HEK293 (cell line): ENCODE measurements at regions not wholly inside any gene's neighbourhood (a gene's known extent, or its start where the extent isn't known, plus 50 kb on each side); places are given as distances from the start of the nearest gene placed in this dataset.

Source experiments
- KLF1 ChIP-seq: fragments of 450-650 bp; formaldehyde crosslinking; IDR thresholded peaks from 2 replicates; pipeline ENCODE4 v1.5.1; 2016; ENCODE audit warnings: missing biosample characterization, missing genetic modification characterization
- KLF16 ChIP-seq: fragments of 450-650 bp; formaldehyde crosslinking; IDR thresholded peaks from 2 replicates; pipeline ENCODE4 v1.5.1; 2017; ENCODE audit warnings: missing biosample characterization, missing genetic modification characterization
- PBX3 ChIP-seq: sonication (generic); formaldehyde crosslinking; IDR thresholded peaks from 2 replicates; pipeline ENCODE4 v1.8.1; 2022; ENCODE audit warnings: mild to moderate bottlenecking, moderate library complexity, missing genetic modification reagents
- PRDM10 ChIP-seq: fragments of 450-650 bp; formaldehyde crosslinking; IDR thresholded peaks from 2 replicates; pipeline ENCODE4 v1.5.1; 2016; ENCODE audit warnings: missing biosample characterization, missing genetic modification characterization
- SCRT2 ChIP-seq: fragments of 450-650 bp; formaldehyde crosslinking; IDR thresholded peaks from 2 replicates; pipeline ENCODE4 v1.5.1; 2016; ENCODE audit warnings: missing biosample characterization, missing genetic modification characterization
- YY1 ChIP-seq: fragments of 450-650 bp; formaldehyde crosslinking; IDR thresholded peaks from 2 replicates; pipeline ENCODE4 v1.5.1; 2018; ENCODE audit warnings: missing biosample characterization, missing genetic modification characterization
- ZBTB17 ChIP-seq: fragments of 450-650 bp; formaldehyde crosslinking; IDR thresholded peaks from 2 replicates; pipeline ENCODE4 v1.5.1; 2016; ENCODE audit warnings: missing biosample characterization, missing genetic modification characterization
- ZNF221 ChIP-seq: fragments of 450-650 bp; formaldehyde crosslinking; IDR thresholded peaks from 2 replicates; pipeline ENCODE4 v1.5.1; 2017; ENCODE audit warnings: missing biosample characterization, missing genetic modification characterization, borderline replicate concordance
- ZNF426 ChIP-seq: fragments of 450-650 bp; formaldehyde crosslinking; IDR thresholded peaks from 2 replicates; pipeline ENCODE4 v1.5.1; 2017; ENCODE audit warnings: missing biosample characterization, missing genetic modification characterization, mild to moderate bottlenecking, inconsistent platforms, moderate library complexity
- ZNF513 ChIP-seq: fragments of 450-650 bp; IDR thresholded peaks from 2 replicates; pipeline ENCODE4 v1.5.1; 2018; ENCODE audit warnings: missing biosample characterization, missing genetic modification characterization
- TF ChIP-seq, protein P1 (sequence below): fragments of 450-650 bp; formaldehyde crosslinking; conservative IDR thresholded peaks from 2 replicates; pipeline ENCODE4 v1.5.1; 2016; ENCODE audit warnings: low read depth, missing biosample characterization, missing genetic modification characterization
- TF ChIP-seq, protein P2 (sequence below): fragments of 450-650 bp; formaldehyde crosslinking; IDR thresholded peaks from 2 replicates; pipeline ENCODE4 v1.5.1; 2016; ENCODE audit warnings: missing biosample characterization, missing genetic modification characterization
- TF ChIP-seq, protein P3 (sequence below): fragments of 450-650 bp; IDR thresholded peaks from 2 replicates; pipeline ENCODE4 v1.5.1; 2018; ENCODE audit warnings: missing biosample characterization, mild to moderate bottlenecking, missing genetic modification characterization
- TF ChIP-seq, protein P4 (sequence below): fragments of 450-650 bp; formaldehyde crosslinking; IDR thresholded peaks from 2 replicates; pipeline ENCODE4 v1.5.1; 2016; ENCODE audit warnings: missing biosample characterization, missing genetic modification characterization

- TF ChIP-seq, protein P1, sequence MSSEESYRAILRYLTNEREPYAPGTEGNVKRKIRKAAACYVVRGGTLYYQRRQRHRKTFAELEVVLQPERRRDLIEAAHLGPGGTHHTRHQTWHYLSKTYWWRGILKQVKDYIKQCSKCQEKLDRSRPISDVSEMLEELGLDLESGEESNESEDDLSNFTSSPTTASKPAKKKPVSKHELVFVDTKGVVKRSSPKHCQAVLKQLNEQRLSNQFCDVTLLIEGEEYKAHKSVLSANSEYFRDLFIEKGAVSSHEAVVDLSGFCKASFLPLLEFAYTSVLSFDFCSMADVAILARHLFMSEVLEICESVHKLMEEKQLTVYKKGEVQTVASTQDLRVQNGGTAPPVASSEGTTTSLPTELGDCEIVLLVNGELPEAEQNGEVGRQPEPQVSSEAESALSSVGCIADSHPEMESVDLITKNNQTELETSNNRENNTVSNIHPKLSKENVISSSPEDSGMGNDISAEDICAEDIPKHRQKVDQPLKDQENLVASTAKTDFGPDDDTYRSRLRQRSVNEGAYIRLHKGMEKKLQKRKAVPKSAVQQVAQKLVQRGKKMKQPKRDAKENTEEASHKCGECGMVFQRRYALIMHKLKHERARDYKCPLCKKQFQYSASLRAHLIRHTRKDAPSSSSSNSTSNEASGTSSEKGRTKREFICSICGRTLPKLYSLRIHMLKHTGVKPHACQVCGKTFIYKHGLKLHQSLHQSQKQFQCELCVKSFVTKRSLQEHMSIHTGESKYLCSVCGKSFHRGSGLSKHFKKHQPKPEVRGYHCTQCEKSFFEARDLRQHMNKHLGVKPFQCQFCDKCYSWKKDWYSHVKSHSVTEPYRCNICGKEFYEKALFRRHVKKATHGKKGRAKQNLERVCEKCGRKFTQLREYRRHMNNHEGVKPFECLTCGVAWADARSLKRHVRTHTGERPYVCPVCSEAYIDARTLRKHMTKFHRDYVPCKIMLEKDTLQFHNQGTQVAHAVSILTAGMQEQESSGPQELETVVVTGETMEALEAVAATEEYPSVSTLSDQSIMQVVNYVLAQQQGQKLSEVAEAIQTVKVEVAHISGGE (tag by site-specific recombination) = no peak
- TF ChIP-seq PRDM10 (tag by site-specific recombination) (no peak), KLF16 (tag by site-specific recombination) (no peak), PBX3 (CRISPR knock-in tag) (no peak), ZBTB17 (tag by site-specific recombination) (no peak), YY1 (tag by site-specific recombination) (no peak), ZNF513 (tag by site-specific recombination) (no peak), SCRT2 (tag by site-specific recombination) (no peak), ZNF426 (no peak), KLF1 (tag by site-specific recombination) (no peak), ZNF221 (tag by site-specific recombination) (no peak)
- TF ChIP-seq, protein P2, sequence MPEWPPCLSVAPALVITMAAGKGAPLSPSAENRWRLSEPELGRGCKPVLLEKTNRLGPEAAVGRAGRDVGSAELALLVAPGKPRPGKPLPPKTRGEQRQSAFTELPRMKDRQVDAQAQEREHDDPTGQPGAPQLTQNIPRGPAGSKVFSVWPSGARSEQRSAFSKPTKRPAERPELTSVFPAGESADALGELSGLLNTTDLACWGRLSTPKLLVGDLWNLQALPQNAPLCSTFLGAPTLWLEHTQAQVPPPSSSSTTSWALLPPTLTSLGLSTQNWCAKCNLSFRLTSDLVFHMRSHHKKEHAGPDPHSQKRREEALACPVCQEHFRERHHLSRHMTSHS (tag by site-specific recombination) = no peak
- TF ChIP-seq, protein P3, sequence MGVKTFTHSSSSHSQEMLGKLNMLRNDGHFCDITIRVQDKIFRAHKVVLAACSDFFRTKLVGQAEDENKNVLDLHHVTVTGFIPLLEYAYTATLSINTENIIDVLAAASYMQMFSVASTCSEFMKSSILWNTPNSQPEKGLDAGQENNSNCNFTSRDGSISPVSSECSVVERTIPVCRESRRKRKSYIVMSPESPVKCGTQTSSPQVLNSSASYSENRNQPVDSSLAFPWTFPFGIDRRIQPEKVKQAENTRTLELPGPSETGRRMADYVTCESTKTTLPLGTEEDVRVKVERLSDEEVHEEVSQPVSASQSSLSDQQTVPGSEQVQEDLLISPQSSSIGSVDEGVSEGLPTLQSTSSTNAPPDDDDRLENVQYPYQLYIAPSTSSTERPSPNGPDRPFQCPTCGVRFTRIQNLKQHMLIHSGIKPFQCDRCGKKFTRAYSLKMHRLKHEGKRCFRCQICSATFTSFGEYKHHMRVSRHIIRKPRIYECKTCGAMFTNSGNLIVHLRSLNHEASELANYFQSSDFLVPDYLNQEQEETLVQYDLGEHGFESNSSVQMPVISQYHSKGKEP (tag by site-specific recombination) = no peak
- TF ChIP-seq, protein P4, sequence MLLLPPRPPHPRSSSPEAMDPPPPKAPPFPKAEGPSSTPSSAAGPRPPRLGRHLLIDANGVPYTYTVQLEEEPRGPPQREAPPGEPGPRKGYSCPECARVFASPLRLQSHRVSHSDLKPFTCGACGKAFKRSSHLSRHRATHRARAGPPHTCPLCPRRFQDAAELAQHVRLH (tag by site-specific recombination) = no peak
Measured at GRCh38 chr13:76556627-76557026, 329.6 kb downstream of the KCTD12 start (continued).
